ENCODE measurements at regions not wholly inside any gene's neighbourhood (a gene's known extent, or its start where the extent isn't known, plus 50 kb on each side); places are given as distances from the start of the nearest gene placed in this dataset.

DNA sequence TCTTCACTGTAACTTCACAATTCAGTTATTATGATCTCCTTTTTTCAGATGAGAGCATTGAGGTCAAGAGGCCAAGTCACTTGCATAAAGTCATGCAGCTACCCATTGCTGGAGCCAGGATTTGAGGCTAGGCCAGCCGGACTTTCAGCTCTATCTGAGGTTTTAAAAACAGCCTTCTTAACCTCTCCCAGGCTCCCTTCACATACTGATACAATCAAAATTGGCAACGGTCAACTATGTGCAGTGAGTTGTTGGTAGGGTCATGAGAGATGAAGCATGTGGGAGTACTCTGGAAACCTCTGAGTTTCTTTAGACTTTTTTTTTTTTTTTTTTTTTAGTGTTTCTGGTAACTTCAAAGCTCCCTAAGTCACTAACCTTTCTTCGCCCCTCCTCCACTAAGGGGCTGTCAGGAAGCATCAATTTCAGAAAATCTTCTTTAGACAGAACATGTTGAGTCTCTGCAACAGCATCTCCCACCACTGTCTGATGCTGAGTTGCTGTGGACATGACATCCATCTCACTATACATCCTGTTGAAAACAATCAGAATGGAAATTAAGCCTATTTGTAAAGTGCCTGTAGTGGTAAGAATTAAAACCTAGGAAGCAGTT lies 201.8 kb downstream of the SIPA1L2 start:
- H3K4me1 Mint-ChIP-seq: peaks cover 21% of the 10 kb centered on the region
- H3K27me3 Mint-ChIP-seq (ENCODE audit: insufficient read depth, low read depth): no peaks in the 10 kb centered on the region
- peaks cover 58% of the 10 kb centered on the region for H3K36me3 Mint-ChIP-seq
- Histone ChIP-seq H3K9me3 (ENCODE audit: low read depth) (no peaks in the 10 kb centered on the region), H3K27ac (no peak overlapping the region), H2AFZ (replicated peaks) (no peak overlapping the region), H4K20me1 (ENCODE audit: low read depth) (no peaks in the 10 kb centered on the region), H3K4me2 (no peak overlapping the region), H3K4me3 (no peak overlapping the region), H3K36me3 (no peaks in the 10 kb centered on the region), H3K9ac (no peak overlapping the region), H3F3A (ENCODE audit: low read depth) (no peaks in the 10 kb centered on the region), H3K79me2 (ENCODE audit: low read depth) (no peaks in the 10 kb centered on the region), H3K4me1 (no peaks in the 10 kb centered on the region), H3K27me3 (no peaks in the 10 kb centered on the region)
- H3K27ac Mint-ChIP-seq: no peak overlapping the region
- no peaks in the 10 kb centered on the region for H3K9me3 Mint-ChIP-seq
- H3K4me3 Mint-ChIP-seq: no peak overlapping the region
- DNase-seq (ENCODE audit: low spot score): no peak
- TF ChIP-seq, protein P1, sequence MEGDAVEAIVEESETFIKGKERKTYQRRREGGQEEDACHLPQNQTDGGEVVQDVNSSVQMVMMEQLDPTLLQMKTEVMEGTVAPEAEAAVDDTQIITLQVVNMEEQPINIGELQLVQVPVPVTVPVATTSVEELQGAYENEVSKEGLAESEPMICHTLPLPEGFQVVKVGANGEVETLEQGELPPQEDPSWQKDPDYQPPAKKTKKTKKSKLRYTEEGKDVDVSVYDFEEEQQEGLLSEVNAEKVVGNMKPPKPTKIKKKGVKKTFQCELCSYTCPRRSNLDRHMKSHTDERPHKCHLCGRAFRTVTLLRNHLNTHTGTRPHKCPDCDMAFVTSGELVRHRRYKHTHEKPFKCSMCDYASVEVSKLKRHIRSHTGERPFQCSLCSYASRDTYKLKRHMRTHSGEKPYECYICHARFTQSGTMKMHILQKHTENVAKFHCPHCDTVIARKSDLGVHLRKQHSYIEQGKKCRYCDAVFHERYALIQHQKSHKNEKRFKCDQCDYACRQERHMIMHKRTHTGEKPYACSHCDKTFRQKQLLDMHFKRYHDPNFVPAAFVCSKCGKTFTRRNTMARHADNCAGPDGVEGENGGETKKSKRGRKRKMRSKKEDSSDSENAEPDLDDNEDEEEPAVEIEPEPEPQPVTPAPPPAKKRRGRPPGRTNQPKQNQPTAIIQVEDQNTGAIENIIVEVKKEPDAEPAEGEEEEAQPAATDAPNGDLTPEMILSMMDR (IDR thresholded peaks at IDR 0.05): no peak
- no peak for TF ChIP-seq EZH2phosphoT487 (IDR thresholded peaks at IDR 0.05)
- TF ChIP-seq EZH2 (IDR thresholded peaks at IDR 0.05): no peak

DNA sequence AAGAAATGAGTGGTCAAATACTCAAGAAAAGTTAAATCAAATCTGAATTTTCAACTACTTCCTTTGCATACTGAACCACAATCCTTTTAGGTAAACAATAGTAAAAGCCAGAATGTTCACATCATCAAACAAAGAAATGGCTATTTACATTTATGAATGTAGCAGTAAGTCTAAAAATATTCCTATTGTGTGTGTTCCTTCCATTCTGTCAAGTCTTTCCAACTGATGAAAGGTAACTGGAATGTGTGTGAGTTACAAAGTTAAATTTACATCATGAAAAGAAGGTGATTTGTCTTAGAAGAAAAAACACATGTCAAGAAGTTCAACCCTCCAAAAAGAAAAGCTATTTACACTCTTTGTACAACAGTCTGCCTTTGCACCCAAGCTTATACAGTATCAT lies 203.1 kb downstream of the SIPA1L2 start:
- H2AFZ ChIP-seq (replicated peaks): no peak overlapping the region
- no peaks in the 10 kb centered on the region for H3K36me3 ChIP-seq
- no peaks in the 10 kb centered on the region for H3K4me1 ChIP-seq

DNA sequence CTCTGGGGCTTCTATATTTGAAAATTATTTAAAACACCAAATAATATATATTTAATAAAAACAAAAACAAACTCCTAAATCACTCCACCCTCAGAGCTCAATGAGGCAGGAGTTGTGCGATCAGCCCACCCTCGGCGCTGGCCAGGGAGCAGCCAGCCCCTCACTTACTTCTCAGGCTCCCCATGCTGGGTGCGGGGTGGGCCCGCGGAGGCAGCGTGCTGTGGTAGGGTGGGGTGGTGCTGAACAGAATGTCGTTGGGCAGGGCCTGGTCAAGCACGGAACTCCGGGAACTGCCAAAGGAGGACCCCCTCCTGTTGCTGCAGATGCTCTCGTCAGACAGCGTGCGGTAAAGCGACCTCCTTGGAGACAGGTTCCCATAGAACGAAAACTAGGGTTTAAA lies 204.5 kb downstream of the SIPA1L2 start:
- Histone ChIP-seq H4K20me1 (ENCODE audit: low read depth) (no peaks in the 10 kb centered on the region), H3K36me3 (no peaks in the 10 kb centered on the region), H3F3A (ENCODE audit: low read depth) (no peaks in the 10 kb centered on the region), H3K9ac (no peak overlapping the region), H2AFZ (replicated peaks) (no peak overlapping the region), H3K4me1 (no peaks in the 10 kb centered on the region), H3K79me2 (ENCODE audit: low read depth) (no peaks in the 10 kb centered on the region), H3K27ac (no peak overlapping the region), H3K27me3 (no peaks in the 10 kb centered on the region), H3K4me3 (no peak overlapping the region), H3K4me2 (no peak overlapping the region), H3K9me3 (ENCODE audit: low read depth) (no peaks in the 10 kb centered on the region)
- Mint-ChIP-seq H3K4me3 (no peak overlapping the region), H3K27me3 (ENCODE audit: insufficient read depth, low read depth) (no peaks in the 10 kb centered on the region), H3K4me1 (peaks cover 8% of the 10 kb centered on the region), H3K36me3 (peaks cover 64% of the 10 kb centered on the region), H3K27ac (peak overlapping the region; percentile 11), H3K9me3 (no peaks in the 10 kb centered on the region)
- TF ChIP-seq EZH2phosphoT487 (IDR thresholded peaks at IDR 0.05) (no peak), EZH2 (IDR thresholded peaks at IDR 0.05) (no peak)
- TF ChIP-seq, protein P1 (IDR thresholded peaks at IDR 0.05): no peak
- no peak for DNase-seq (ENCODE audit: low spot score)

More for the DNA sequence above, 203.1 kb downstream of the SIPA1L2 start:
- Histone ChIP-seq H3K9me3 (ENCODE audit: low read depth) (no peaks in the 10 kb centered on the region), H3K27me3 (no peaks in the 10 kb centered on the region), H4K20me1 (ENCODE audit: low read depth) (no peaks in the 10 kb centered on the region), H3F3A (ENCODE audit: low read depth) (no peaks in the 10 kb centered on the region), H3K9ac (no peak overlapping the region), H3K79me2 (ENCODE audit: low read depth) (no peaks in the 10 kb centered on the region), H3K27ac (no peak overlapping the region), H3K4me2 (no peak overlapping the region), H3K4me3 (no peak overlapping the region)
- Mint-ChIP-seq H3K27ac (no peak overlapping the region), H3K36me3 (peaks cover 60% of the 10 kb centered on the region), H3K4me1 (peaks cover 14% of the 10 kb centered on the region), H3K9me3 (no peaks in the 10 kb centered on the region), H3K4me3 (no peak overlapping the region), H3K27me3 (ENCODE audit: insufficient read depth, low read depth) (no peaks in the 10 kb centered on the region)
- no peak for DNase-seq (ENCODE audit: low spot score)
- TF ChIP-seq EZH2 (IDR thresholded peaks at IDR 0.05) (no peak), EZH2phosphoT487 (IDR thresholded peaks at IDR 0.05) (no peak)
- TF ChIP-seq, protein P1 (IDR thresholded peaks at IDR 0.05): no peak
